ES-I3 (cell line): ENCODE measurements at regions not wholly inside any gene's neighbourhood (a gene's known extent, or its start where the extent isn't known, plus 50 kb on each side); places are given as distances from the start of the nearest gene placed in this dataset.
"Not testable (repeated sequence)": the region's sequence is repeated elsewhere in the genome, so short reads cannot be mapped to it uniquely, and the experiment has no call there.

Source experiments
- H3K36me3 ChIP-seq: 2 replicates; pipeline ENCODE4 v1.6.1; 2013; ENCODE audit warnings: mild to moderate bottlenecking, low read length, control low read depth, moderate library complexity; ENCODE audit not compliant: insufficient read depth
- H3K4me1 ChIP-seq: 2 replicates; pipeline ENCODE4 v1.6.1; 2013; ENCODE audit warnings: mild to moderate bottlenecking, control low read depth, low read length; ENCODE audit not compliant: insufficient read depth
- H3K9ac ChIP-seq: 2 replicates; pipeline ENCODE4 v1.6.1; 2013; ENCODE audit warnings: low read depth, mild to moderate bottlenecking, low read length, moderate library complexity
- H3K9me3 ChIP-seq: 2 replicates; pipeline ENCODE4 v1.6.1; 2013; ENCODE audit warnings: mild to moderate bottlenecking, low read length, moderate library complexity; ENCODE audit not compliant: control insufficient read depth, insufficient read depth

DNA sequence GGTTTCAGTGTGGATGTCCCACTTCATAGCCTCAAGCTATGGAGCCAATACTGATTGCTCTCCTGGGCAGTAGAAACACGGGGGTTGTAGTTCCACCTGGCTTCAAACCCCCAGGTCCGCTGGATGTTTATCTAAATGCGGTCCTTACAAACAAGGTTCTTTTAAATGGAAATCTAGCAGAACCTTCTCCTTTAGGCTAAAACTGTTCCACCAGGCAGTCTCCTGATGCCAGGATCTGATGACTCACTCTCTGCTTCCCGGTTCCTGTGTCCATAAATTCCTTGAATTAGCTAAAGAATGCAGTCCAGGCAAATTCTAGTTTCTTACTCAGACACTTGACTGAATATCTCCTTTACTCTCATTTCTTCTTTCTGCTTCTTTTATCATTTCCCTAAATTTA is 108.4 kb upstream of the FAM3C start:
- H3K9me3 ChIP-seq, result peaks cover 52% of the 10 kb centered on the region

DNA sequence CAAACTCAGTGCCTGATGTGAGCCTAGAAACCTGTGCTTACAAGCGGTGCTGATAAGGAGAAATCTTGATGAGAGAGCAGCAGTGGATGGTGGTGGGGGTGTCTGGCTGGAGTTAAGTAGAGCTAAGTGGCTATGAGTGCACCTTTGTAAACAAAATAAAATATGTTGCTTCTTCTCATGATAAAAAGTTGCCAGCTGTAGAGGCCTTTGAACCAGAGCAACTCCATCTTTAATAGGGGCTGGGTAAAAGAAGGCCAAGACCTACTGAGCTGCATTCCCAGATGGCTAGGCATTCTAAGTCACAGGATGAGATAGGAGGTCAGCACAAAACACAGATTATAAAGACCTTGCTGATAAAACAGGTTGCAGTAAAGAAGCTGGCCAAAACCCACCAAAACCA is 107.6 kb upstream of the FAM3C start:
- H3K4me1 ChIP-seq, result no peaks in the 10 kb centered on the region
- H3K36me3 ChIP-seq, result no peaks in the 10 kb centered on the region
- peaks cover 52% of the 10 kb centered on the region for H3K9me3 ChIP-seq
- no peak overlapping the region for H3K9ac ChIP-seq

More for the DNA sequence above, 108.4 kb upstream of the FAM3C start:
- H3K4me1 ChIP-seq, result no peaks in the 10 kb centered on the region
- H3K9ac ChIP-seq, result no peak overlapping the region
- H3K36me3 ChIP-seq, result no peaks in the 10 kb centered on the region

DNA sequence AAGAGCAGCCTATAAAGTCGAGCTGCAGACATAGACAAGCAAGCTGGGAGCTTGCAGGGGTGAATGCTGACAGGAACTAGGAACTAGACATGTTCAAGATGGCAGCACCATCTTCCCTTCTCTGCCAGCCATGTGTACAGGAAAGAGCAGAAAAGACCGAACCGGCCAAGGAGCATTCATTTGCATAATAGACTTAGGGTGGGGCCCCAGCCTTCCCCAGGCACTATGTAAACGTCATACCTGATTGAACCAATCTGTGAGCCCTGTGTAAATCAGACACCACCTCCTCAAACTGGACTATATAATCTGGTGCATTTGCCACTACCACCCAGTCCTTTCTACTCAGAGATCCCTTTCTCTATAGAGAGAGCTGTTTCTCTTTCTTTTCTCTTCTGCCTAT is 106.9 kb upstream of the FAM3C start:
- no peaks in the 10 kb centered on the region for H3K4me1 ChIP-seq
- H3K9me3 ChIP-seq, result peaks cover 48% of the 10 kb centered on the region
- no peak overlapping the region for H3K9ac ChIP-seq
- no peaks in the 10 kb centered on the region for H3K36me3 ChIP-seq

DNA sequence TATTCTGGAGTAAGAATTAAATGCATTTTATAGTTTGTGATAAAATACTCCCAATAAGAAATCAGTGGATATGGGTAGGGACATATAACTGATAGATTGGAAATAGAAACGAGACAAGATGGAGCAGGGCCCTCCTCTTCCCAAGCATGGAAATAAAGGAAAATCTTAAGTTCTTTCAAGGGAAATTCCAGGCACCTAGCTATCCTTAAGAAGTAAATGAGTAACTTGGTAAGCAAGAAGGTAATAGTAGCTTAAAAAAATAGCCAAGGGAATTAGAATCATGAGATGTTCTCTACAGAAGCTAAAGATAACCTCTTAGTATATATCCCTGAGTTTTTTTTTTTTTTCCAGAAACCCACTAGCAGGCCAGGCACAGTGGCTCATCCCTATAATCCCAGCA is 105.5 kb upstream of the FAM3C start:
- Histone ChIP-seq H3K9ac (no peak overlapping the region), H3K9me3 (peaks cover 36% of the 10 kb centered on the region), H3K36me3 (no peaks in the 10 kb centered on the region), H3K4me1 (no peaks in the 10 kb centered on the region)

DNA sequence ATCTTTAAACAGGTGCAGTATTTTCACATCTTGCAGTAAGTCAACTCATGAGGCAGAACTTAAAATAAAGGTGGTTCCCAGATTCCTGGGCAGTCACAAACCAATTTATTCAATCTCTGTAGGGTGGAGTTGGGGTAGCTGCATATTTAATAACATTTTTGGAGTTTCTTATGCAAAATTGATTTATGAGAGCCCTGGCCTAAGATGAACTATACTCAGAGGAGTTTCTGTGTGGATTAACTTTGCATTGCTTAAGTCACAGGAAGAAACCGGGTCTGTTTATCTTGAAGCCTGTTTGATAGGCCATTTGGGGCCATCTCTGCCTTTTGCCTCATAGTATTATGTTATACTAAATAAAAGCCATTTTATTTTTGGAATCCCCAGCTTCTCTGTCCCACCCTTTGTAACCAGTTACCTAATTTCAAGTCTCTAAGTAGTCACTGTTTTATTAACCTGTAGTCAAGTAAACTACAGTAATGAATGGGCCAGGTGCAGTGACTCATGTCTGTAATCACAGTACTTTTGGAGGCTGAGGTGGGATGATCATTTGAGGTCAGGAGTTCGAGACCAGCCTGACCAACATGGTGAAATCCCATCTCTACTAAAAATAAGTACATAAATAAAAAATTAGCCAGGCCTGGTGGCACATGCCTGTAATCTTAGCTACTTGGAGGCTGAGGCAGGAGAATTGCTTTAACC is 104.4 kb upstream of the FAM3C start:
- no peaks in the 10 kb centered on the region for H3K4me1 ChIP-seq
- no peaks in the 10 kb centered on the region for H3K36me3 ChIP-seq
- H3K9me3 ChIP-seq, result peaks cover 26% of the 10 kb centered on the region
- H3K9ac ChIP-seq, result no peak overlapping the region

DNA sequence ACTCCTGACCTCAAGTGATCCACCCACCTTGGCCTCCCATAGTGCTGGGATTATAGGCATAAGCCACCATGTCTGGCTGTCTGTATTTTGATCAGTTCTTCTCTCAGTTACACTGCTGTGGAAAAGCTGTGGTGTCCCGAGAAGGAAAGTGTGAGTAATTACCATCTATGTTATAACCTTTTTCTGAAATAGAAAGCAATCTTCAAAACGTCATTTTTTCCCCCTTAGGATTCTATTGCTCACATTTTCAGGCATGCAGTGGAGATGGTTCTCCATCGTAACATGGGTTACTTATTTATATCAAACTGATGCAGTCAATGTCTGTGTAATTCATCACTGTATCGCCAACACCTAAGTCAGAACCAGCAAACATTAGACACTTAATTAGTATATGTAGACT is 103.5 kb upstream of the FAM3C start:
- Histone ChIP-seq H3K36me3 (no peaks in the 10 kb centered on the region), H3K9ac (no peak overlapping the region), H3K4me1 (no peaks in the 10 kb centered on the region), H3K9me3 (peaks cover 18% of the 10 kb centered on the region)

DNA sequence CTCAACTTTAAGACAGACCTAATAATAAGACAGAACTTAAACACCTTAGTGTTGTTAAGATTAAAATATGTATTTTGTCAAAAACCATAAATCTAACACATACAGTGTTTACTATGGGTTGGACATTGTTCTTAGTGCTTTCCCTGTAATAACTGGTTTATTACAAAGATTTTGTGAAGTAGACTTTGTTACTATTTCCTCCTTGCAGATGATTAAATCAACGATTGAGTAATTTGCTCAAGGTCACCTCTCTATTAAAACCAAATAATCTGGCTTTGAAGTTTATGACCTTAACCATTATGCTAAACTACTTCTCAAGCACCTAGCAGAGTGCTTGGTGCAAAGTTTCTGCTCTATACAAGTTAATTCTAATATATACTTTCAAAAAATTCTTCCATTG is 102.7 kb upstream of the FAM3C start:
- no peak overlapping the region for H3K9ac ChIP-seq
- H3K4me1 ChIP-seq, result no peaks in the 10 kb centered on the region
- peaks cover 12% of the 10 kb centered on the region for H3K9me3 ChIP-seq
- H3K36me3 ChIP-seq, result no peaks in the 10 kb centered on the region

DNA sequence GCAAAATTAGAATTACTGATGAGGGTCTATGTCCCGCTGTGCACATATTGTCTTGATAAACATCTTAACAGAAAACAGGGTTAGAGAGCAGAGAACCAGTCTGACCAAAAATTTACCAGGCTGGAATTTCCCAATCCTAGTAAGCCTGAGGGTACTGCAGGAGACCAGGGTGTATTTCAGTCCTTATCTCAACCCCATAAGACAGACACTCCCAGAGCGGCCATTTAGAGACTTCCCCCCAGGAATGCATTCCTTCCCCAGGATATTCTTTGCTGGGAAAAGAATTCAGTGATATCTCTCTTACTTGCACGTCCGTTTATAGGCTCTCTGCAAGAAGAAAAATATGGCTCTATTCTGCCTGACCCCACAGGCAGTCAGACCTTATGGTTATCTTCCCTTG is 101.4 kb upstream of the FAM3C start:
- H3K9me3 ChIP-seq, H3K9ac ChIP-seq, H3K4me1 ChIP-seq, H3K36me3 ChIP-seq: not testable (repeated sequence)

DNA sequence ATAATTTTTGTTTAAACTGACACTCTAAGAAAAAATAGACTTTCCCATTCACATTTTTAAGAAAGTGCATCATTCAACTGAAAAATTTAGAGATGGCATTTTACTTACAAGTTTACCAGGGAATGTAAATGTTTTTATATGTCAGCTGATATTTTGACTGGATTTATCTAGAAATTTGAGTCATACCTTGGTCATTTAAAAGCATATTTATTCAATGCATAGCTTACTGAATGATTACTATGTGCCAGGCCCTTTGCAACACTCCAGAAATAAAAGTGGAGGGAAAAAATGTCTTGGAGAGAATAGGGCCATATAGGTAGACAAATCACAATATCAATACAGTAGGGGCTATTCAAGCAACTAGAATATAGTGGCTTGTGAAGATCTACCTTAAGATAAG is 98.4 kb upstream of the FAM3C start:
- Histone ChIP-seq H3K4me1 (no peaks in the 10 kb centered on the region), H3K36me3 (no peaks in the 10 kb centered on the region), H3K9me3 (no peaks in the 10 kb centered on the region; the same call in 1 of the 2 replicates), H3K9ac (no peak overlapping the region)

DNA sequence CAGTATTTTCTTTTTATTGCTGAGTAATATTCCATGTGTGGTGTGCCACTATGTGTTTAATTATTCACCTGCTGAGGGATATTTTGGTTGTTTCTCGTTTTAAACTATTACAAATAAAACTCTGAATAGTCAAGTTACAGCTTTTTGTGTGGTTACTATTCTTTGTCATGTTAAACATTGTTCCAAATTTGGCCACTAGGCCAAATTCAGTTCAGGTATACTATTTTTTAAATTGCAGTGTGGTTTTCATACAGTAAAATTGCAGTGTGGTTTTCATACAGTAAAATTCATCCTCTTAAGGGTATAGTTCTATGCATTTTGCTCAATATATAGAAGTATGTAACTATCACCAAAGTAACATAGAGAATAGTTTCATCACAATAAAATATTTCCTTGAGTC is 97.4 kb upstream of the FAM3C start:
- H3K36me3 ChIP-seq, result no peaks in the 10 kb centered on the region
- H3K4me1 ChIP-seq, result no peaks in the 10 kb centered on the region
- H3K9ac ChIP-seq, result no peak overlapping the region
- H3K9me3 ChIP-seq, result no peaks in the 10 kb centered on the region; the same call in 1 of the 2 replicates

DNA sequence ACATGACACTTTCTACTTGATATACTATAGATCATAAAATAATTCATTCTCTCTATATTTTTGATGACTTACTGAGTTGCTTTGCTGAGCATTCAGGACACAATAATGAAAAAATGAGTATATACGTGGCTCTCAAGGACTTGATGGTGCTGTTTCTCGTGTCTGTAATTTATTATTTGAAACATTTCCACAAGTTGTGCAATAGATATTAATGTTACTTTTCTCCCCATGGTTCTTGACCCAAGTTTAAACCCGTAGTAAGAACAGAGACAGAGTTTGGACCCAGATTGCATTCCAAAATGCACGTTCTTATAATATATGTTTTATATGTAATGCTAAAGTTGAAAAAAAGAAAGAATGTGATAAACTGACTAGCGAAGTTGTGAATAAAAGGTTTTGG is 94.2 kb upstream of the FAM3C start:
- Histone ChIP-seq H3K9me3 (no peaks in the 10 kb centered on the region), H3K36me3 (no peaks in the 10 kb centered on the region), H3K9ac (no peak overlapping the region), H3K4me1 (no peaks in the 10 kb centered on the region)

DNA sequence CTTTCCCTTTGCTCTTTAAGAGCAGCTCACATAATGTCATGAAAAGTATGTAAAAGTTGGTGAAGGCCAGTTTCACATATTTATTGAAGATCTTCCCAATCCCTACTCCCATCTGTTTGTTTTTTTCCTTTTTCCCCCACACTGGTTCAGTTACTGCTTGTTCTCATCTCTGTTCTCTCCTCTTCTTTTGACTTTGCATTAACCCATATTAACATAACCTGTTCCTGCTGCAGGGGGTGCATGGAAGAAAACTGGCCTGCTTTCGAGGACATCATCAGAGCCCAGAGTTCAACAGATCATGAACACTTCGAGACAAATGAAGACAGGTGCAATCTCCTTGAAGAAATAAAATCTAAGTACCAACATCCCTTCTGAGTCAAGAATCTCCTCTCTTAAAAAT is 93.3 kb upstream of the FAM3C start:
- Histone ChIP-seq H3K9me3 (no peaks in the 10 kb centered on the region), H3K9ac (no peak overlapping the region), H3K36me3 (no peaks in the 10 kb centered on the region), H3K4me1 (no peaks in the 10 kb centered on the region)

DNA sequence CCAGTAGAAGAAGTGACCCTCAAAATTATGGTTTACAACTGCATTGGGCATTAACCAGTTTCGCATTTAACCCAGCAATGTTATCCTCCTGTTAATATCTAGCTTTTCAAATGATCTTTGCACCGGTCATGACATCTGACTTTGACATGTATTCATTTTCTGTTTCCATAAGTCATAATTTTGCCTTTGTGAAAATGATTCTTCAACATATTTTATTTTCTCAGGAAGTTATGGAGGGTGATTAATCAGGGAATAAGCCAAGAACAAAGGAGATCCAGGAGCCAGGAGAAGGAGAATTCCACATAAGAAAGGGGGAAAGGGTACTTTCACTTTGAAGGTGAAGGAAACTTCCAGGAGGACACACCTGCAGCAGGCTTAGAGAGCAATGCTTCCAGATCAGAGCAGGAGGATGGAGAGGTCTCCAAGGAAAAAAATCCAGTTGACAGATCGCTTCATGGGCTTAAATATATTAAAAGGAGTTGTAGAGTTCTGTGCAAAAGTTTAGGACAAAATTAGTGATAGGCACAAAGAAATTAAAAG is 92.1 kb upstream of the FAM3C start:
- Histone ChIP-seq H3K36me3 (no peaks in the 10 kb centered on the region), H3K9me3 (no peaks in the 10 kb centered on the region), H3K4me1 (no peaks in the 10 kb centered on the region), H3K9ac (no peak overlapping the region)

DNA sequence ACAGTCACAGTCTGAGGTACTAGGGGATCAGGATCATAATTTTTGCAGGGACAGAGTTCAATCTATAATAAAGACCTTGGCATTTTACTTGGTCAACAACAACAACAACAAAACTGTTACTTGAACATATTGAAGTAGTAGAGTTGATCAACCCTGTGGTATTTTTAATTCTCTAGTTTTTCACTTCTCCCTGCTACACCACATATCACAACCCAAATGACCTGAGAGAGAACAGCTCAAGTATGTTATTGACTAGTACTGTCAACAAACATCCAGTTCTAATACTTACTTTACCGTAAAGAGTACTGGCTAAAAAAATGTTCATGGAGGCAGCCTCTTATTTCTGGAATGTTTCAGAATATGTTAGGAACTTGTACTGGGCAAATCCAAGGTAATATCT is 90.5 kb upstream of the FAM3C start:
- Histone ChIP-seq H3K4me1 (no peaks in the 10 kb centered on the region), H3K9me3 (no peaks in the 10 kb centered on the region), H3K9ac (no peak overlapping the region), H3K36me3 (no peaks in the 10 kb centered on the region)

DNA sequence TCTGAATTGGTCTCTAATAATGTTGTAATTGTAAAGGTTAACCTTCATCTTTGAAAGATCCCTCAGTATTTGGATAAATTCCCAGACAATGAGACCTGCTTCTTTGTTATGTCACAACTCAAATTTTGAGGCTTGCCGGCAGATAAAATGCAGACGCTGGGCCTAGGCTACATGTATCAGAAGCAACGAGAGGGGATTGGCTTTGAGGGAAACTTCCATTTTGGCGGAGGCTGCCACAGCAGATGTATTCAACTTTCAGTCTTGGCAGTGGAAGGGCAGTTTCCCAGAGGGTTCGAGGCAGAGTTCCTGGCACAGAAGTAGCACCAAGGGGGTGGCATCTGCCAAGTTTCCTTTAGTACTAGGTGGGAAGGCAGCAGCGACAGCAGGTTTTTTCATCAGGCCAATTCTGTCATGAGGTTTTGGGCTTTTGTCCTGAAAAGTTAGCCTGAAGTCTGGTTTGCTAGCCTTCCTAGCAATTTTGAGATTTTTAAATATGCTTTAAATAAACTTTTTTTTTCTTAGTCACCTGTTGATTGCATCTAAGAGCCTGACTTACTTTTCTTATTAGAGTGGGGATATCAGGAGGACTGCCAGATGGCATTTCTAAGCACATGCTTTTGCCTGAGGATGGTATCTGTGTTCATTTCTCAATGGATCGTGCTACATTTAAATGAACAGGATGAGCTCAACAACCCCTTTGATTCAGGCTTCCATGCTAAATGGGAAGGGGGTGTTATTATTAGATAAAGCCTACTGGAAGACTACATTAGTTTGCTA is 89.5 kb upstream of the FAM3C start:
- Histone ChIP-seq H3K9me3 (no peaks in the 10 kb centered on the region), H3K9ac (no peak overlapping the region), H3K4me1 (peaks cover 5% of the 10 kb centered on the region), H3K36me3 (no peaks in the 10 kb centered on the region)
